Endothelial cell of umbilical vein (primary cell): ENCODE measurements at regions not wholly inside any gene's neighbourhood (a gene's known extent, or its start where the extent isn't known, plus 50 kb on each side); places are given as distances from the start of the nearest gene placed in this dataset.

Source experiments
- BruUV-seq: library from RNA; stranded (reverse); fragments of 400-500 nt; replicated peaks from 2 replicates; lab custom pipeline; 2021; lab: Mats Ljungman, UMichigan
- CTCF ChIA-PET: fragments of 300-600, 350-600 bp; sonication (Branson Sonifier 250); formaldehyde crosslinking; loops from one replicate; lab custom pipeline; 2021; ENCODE audit warnings: antibody characterized with exemption, inconsistent platforms; lab: Charles Lee
- POLR2A ChIA-PET: fragments of 300-600, 350-600 bp; sonication (Branson Sonifier 250); formaldehyde crosslinking; loops from one replicate; lab custom pipeline; 2021; ENCODE audit warnings: antibody characterized with exemption, inconsistent platforms; lab: Charles Lee
- DNase-seq: peaks from one replicate; pipeline ENCODE4 v3.0.0-alpha.2; 2011; ENCODE audit warnings: low read depth, low spot score
- FAIRE-seq: peaks from 2 replicates; lab custom pipeline; 2011; peaks lifted over from hg19 to GRCh38; lab: Jason Lieb, UNC
- H2AFZ ChIP-seq: 2 replicates; pipeline ENCODE4 v1.6.0; 2012; ENCODE audit warnings: low read depth, low read length, control low read depth, inconsistent platforms
- H3K27ac ChIP-seq: 2 replicates; pipeline ENCODE4 v1.5.1; 2011; ENCODE audit warnings: low read depth, mild to moderate bottlenecking, control low read depth, low read length, moderate library complexity; ENCODE audit not compliant: insufficient read depth
- H3K27me3 ChIP-seq, 2 experiments: 2 replicates each; pipeline versions ENCODE4 v1.6.0 to v1.6.1; 2011; ENCODE audit warnings: low read length in 2 of 2, mixed read lengths in 1 of 2; ENCODE audit not compliant: control insufficient read depth in 2 of 2, insufficient read depth in 2 of 2
- H3K36me3 ChIP-seq, 2 experiments: 2 replicates in 1 of 2; 3 replicates in 1 of 2; pipeline ENCODE4 v1.5.1; 2011; ENCODE audit warnings: low read length in 2 of 2, mild to moderate bottlenecking in 1 of 2, moderate library complexity in 1 of 2; ENCODE audit not compliant: control insufficient read depth in 2 of 2, insufficient read depth in 2 of 2; ENCODE audit errors: extremely low read depth in 1 of 2
- H3K4me1 ChIP-seq: 3 replicates; pipeline ENCODE4 v1.5.1; 2011; ENCODE audit warnings: mild to moderate bottlenecking, low read length; ENCODE audit not compliant: control insufficient read depth, insufficient read depth; ENCODE audit errors: extremely low read depth
- H3K4me2 ChIP-seq: 2 replicates; pipeline ENCODE4 v1.6.1; 2011; ENCODE audit warnings: low read length, control low read depth, mixed read lengths; ENCODE audit not compliant: insufficient read depth
- H3K4me3 ChIP-seq, 3 experiments: fragments of 200-600 bp in 1 of 3; sonication (generic), shearing (Covaris generic) in 1 of 3; replicated peaks in 1 of 3; 2 replicates each; pipeline ENCODE4 v1.5.1; 2011 to 2016; ENCODE audit warnings: control low read depth in 3 of 3, low read length in 3 of 3, mild to moderate bottlenecking in 2 of 3, inconsistent platforms in 1 of 3, low read depth in 1 of 3, moderate library complexity in 1 of 3; ENCODE audit not compliant: insufficient read depth in 1 of 3
- H3K79me2 ChIP-seq: 2 replicates; pipeline ENCODE4 v1.6.0; 2012; ENCODE audit warnings: low read length, inconsistent platforms; ENCODE audit not compliant: control insufficient read depth, insufficient read depth
- H3K9ac ChIP-seq: replicated peaks from 2 replicates; pipeline ENCODE3; 2011; ENCODE audit warnings: low read length, control low read depth; ENCODE audit not compliant: insufficient read depth; ENCODE audit errors: extremely low read depth
- H3K9me1 ChIP-seq: replicated peaks from 3 replicates; pipeline ENCODE4 v1.6.0; 2011; ENCODE audit warnings: mild to moderate bottlenecking, low read length; ENCODE audit not compliant: control insufficient read depth, insufficient read depth; ENCODE audit errors: extremely low read depth
- H3K9me3 ChIP-seq: replicated peaks from 2 replicates; pipeline ENCODE4 v1.5.1; 2012; ENCODE audit warnings: low read length, inconsistent platforms; ENCODE audit not compliant: control insufficient read depth, insufficient read depth
- H4K20me1 ChIP-seq: replicated peaks from 2 replicates; pipeline ENCODE3; 2011; ENCODE audit warnings: mild to moderate bottlenecking, low read length; ENCODE audit not compliant: control insufficient read depth, insufficient read depth; ENCODE audit errors: extremely low read depth
- EZH2 ChIP-seq: IDR thresholded peaks from 2 replicates; pipeline ENCODE4 v1.6.1; 2012; ENCODE audit warnings: borderline replicate concordance, low read depth, mild to moderate bottlenecking, moderate library complexity, low read length, inconsistent platforms; ENCODE audit not compliant: severe bottlenecking
- FOS ChIP-seq: IDR thresholded peaks from 2 replicates; pipeline ENCODE4 v1.6.1; 2011; ENCODE audit warnings: mild to moderate bottlenecking, low read length, moderate library complexity, borderline replicate concordance; ENCODE audit not compliant: insufficient read depth
- GATA2 ChIP-seq: IDR thresholded peaks from 2 replicates; pipeline ENCODE4 v1.7.0; 2011; ENCODE audit warnings: low read depth, mild to moderate bottlenecking, moderate library complexity, mixed read lengths, low read length; ENCODE audit not compliant: insufficient read length, insufficient read depth
- JUN ChIP-seq: IDR thresholded peaks from 2 replicates; pipeline ENCODE4 v1.6.1; 2011; ENCODE audit warnings: borderline replicate concordance, low read depth; ENCODE audit not compliant: insufficient read length, insufficient read depth
- MAX ChIP-seq: IDR thresholded peaks from 2 replicates; pipeline ENCODE4 v1.6.1; 2011; ENCODE audit not compliant: insufficient read depth, insufficient read length
- MYC ChIP-seq: IDR thresholded peaks from one replicate; pipeline ENCODE4 v1.6.1; 2011; ENCODE audit warnings: mild to moderate bottlenecking, low read depth, low read length
- POLR2A ChIP-seq: IDR thresholded peaks from 2 replicates; pipeline ENCODE4 v1.6.1; 2012; ENCODE audit warnings: low read depth, mild to moderate bottlenecking, control low read depth, low read length
- POLR2AphosphoS5 ChIP-seq: IDR thresholded peaks from 2 replicates; pipeline ENCODE4 v1.6.1; 2012; ENCODE audit warnings: low read depth, mild to moderate bottlenecking, control low read depth, low read length, moderate library complexity; ENCODE audit not compliant: insufficient read depth
- dilution Hi-C: fragments of 300-500 bp; cut with MboI; formaldehyde crosslinking; loops from one replicate; pipeline ENCODE4 v1.15.0; 2019; ENCODE audit warnings: low sequenced_read_pairs; ENCODE audit not compliant: extremely low pct_ligation_motif_present
- intact Hi-C: fragments of 100-400 bp; cut with micrococcal nuclease; formaldehyde crosslinking; loops from one replicate; pipeline ENCODE4 v1.10.0; 2022
- TF ChIP-seq, protein P1 (sequence below), 2 donors: IDR thresholded peaks; 1 replicate in 1 of 2; 2 replicates in 1 of 2; pipeline ENCODE4 v1.5.1; 2011; ENCODE audit warnings: low read length in 2 of 2, mild to moderate bottlenecking in 2 of 2, moderate library complexity in 2 of 2, control low read depth in 1 of 2, inconsistent platforms in 1 of 2, low read depth in 1 of 2; ENCODE audit not compliant: insufficient read depth in 1 of 2; ENCODE audit errors: extremely low read depth in 1 of 2

DNA sequence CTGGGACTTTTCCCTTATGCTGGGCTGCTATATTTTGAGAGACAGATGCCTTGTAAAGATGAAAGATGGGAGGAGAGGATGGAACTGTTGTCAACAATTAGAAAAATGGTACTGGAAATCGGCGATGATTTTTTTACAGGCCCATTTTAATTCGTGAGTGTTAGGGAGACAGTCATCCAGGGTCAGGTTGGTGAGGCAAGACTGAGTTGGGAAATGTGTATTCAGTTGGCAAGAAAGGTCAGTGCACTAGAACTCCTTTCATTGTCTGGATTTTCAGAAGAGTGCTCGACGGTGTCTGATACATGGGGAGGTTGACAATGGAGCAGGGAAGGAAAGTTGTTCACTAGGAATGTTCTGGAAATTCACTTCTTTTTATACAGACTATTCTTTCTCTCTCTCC is 394.4 kb downstream of the QKI start:
- no peak overlapping the region for H2AFZ ChIP-seq
- H3K4me3 ChIP-seq = no peak overlapping the region
- H3K36me3 ChIP-seq = no peaks in the 10 kb centered on the region
- ChIA-PET CTCF (no interaction called here), POLR2A (no interaction called here)
- dilution Hi-C loops = no loop called here
- no peaks in the 10 kb centered on the region for H3K79me2 ChIP-seq
- no TSS peak for BruUV-seq
- TF ChIP-seq GATA2 (no peak), MAX (no peak), FOS (no peak), EZH2 (no peak), MYC (no peak), POLR2AphosphoS5 (no peak), POLR2A (no peak), JUN (no peak)
- TF ChIP-seq, protein P1, sequence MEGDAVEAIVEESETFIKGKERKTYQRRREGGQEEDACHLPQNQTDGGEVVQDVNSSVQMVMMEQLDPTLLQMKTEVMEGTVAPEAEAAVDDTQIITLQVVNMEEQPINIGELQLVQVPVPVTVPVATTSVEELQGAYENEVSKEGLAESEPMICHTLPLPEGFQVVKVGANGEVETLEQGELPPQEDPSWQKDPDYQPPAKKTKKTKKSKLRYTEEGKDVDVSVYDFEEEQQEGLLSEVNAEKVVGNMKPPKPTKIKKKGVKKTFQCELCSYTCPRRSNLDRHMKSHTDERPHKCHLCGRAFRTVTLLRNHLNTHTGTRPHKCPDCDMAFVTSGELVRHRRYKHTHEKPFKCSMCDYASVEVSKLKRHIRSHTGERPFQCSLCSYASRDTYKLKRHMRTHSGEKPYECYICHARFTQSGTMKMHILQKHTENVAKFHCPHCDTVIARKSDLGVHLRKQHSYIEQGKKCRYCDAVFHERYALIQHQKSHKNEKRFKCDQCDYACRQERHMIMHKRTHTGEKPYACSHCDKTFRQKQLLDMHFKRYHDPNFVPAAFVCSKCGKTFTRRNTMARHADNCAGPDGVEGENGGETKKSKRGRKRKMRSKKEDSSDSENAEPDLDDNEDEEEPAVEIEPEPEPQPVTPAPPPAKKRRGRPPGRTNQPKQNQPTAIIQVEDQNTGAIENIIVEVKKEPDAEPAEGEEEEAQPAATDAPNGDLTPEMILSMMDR (IDR thresholded peaks at IDR 0.05; ENCODE audit: extremely low read depth in 1 of 2, insufficient read depth in 1 of 2, low read depth in 1 of 2, low read length in 2 of 2) = no peak
- intact Hi-C loops = no loop called here
- no peak overlapping the region for H3K9ac ChIP-seq
- H3K27me3 ChIP-seq = no peaks in the 10 kb centered on the region
- H3K4me1 ChIP-seq = no peaks in the 10 kb centered on the region
- H4K20me1 ChIP-seq = no peaks in the 10 kb centered on the region
- FAIRE-seq (no peak), DNase-seq (no peak)
- no peaks in the 10 kb centered on the region for H3K9me1 ChIP-seq
- H3K27ac ChIP-seq = no peak overlapping the region
- no peak overlapping the region for H3K4me2 ChIP-seq
- H3K9me3 ChIP-seq = no peaks in the 10 kb centered on the region
